Common myeloid progenitor, CD34-positive (primary cell): ENCODE measurements at regions not wholly inside any gene's neighbourhood (a gene's known extent, or its start where the extent isn't known, plus 50 kb on each side); places are given as distances from the start of the nearest gene placed in this dataset.

Experiments used
- CTCF ChIA-PET: fragments of 350-600 bp; sonication (Branson Sonifier 250); formaldehyde crosslinking; loops from one replicate; lab custom pipeline; 2021; ENCODE audit warnings: antibody characterized with exemption; lab: Charles Lee
- POLR2A ChIA-PET: fragments of 350-600 bp; sonication (Branson Sonifier 250); formaldehyde crosslinking; loops from one replicate; lab custom pipeline; 2021; ENCODE audit warnings: antibody characterized with exemption; lab: Charles Lee
- DNase-seq, 3 donors: peaks; one replicate each; pipeline versions ENCODE4 v3.0.0 to v3.0.0-alpha.2; 2013
- H3K27ac ChIP-seq, 2 experiments: 1 replicate in 1 of 2; 2 replicates in 1 of 2; pipeline ENCODE4 v1.7.0; 2013; ENCODE audit warnings: inconsistent platforms in 2 of 2, low read length in 2 of 2, mild to moderate bottlenecking in 2 of 2, low read depth in 1 of 2, moderate library complexity in 1 of 2; ENCODE audit not compliant: severe bottlenecking in 2 of 2, insufficient read depth in 1 of 2, poor library complexity in 1 of 2
- H3K27me3 ChIP-seq, 5 experiments: replicated peaks in 2 of 5; 1 replicate in 3 of 5; 2 replicates in 2 of 5; pipeline versions ENCODE4 v1.6.1 to v1.7.0; 2013; ENCODE audit warnings: low read length in 4 of 5, mild to moderate bottlenecking in 2 of 5, moderate library complexity in 2 of 5, inconsistent platforms in 1 of 5; ENCODE audit not compliant: insufficient read depth in 5 of 5, control insufficient read depth in 4 of 5
- H3K36me3 ChIP-seq, 4 experiments: 1 replicate in 2 of 4; 2 replicates in 2 of 4; pipeline versions ENCODE4 v1.6.1 to v1.7.0; 2013; ENCODE audit warnings: low read length in 3 of 4, control low read depth in 1 of 4, mild to moderate bottlenecking in 1 of 4; ENCODE audit not compliant: control insufficient read depth in 4 of 4, insufficient read depth in 4 of 4
- H3K4me1 ChIP-seq, 4 experiments: 1 replicate in 3 of 4; 2 replicates in 1 of 4; pipeline versions ENCODE4 v1.6.1 to v1.7.1; 2013; ENCODE audit warnings: low read length in 3 of 4, mild to moderate bottlenecking in 3 of 4, control low read depth in 1 of 4, inconsistent platforms in 1 of 4, moderate library complexity in 1 of 4; ENCODE audit not compliant: control insufficient read depth in 4 of 4, insufficient read depth in 4 of 4; ENCODE audit errors: control extremely low read depth in 1 of 4
- H3K4me3 ChIP-seq, 7 experiments: 1 replicate in 4 of 7; 2 replicates in 3 of 7; pipeline versions ENCODE4 v1.5.1 to v1.7.0; 2013; ENCODE audit warnings: mild to moderate bottlenecking in 7 of 7, low read length in 6 of 7, moderate library complexity in 6 of 7, inconsistent platforms in 2 of 7, low read depth in 2 of 7, control low read depth in 1 of 7; ENCODE audit not compliant: insufficient read depth in 4 of 7, control insufficient read depth in 1 of 7; ENCODE audit errors: extremely low read depth in 1 of 7
- H3K9me3 ChIP-seq, 5 experiments: 1 replicate in 4 of 5; 2 replicates in 1 of 5; pipeline versions ENCODE4 v1.6.1 to v1.7.1; 2013; ENCODE audit warnings: low read length in 4 of 5, mild to moderate bottlenecking in 2 of 5, inconsistent platforms in 1 of 5, low read depth in 1 of 5, moderate library complexity in 1 of 5; ENCODE audit not compliant: control insufficient read depth in 4 of 5, insufficient read depth in 2 of 5; ENCODE audit errors: control extremely low read depth in 1 of 5
- WGBS: methylation state at CpG from one replicate; pipeline ENCODE4 v1.1.5; 2013; ENCODE audit not compliant: insufficient coverage; 5-methylcytosine and 5-hydroxymethylcytosine counted together

- Histone ChIP-seq H3K4me3 (no peak overlapping the region), H3K4me1 (peaks cover 0 to 3% (median under 1%) of the 10 kb centered on the region in 4 experiments), H3K27ac (no peak overlapping the region), H3K36me3 (no peaks in the 10 kb centered on the region), H3K27me3 (no peaks in the 10 kb centered on the region), H3K9me3 (peaks cover 0 to 8% (median 3%) of the 10 kb centered on the region in 5 experiments)
- ChIA-PET CTCF (no interaction called here), POLR2A (no interaction called here)
- no peak for DNase-seq
- WGBS, result 97% methylated on average over 12 of the region's 18 CpGs
Observed at GRCh38 chr2:2662037-2662846, 331.2 kb upstream of the MYT1L start.

GRCh38 chr2:2660789-2661355 lies 329.8 kb upstream of the MYT1L start:
- Histone ChIP-seq H3K36me3 (no peaks in the 10 kb centered on the region), H3K9me3 (peaks cover 0 to 8% (median 3%) of the 10 kb centered on the region in 5 experiments), H3K27ac (no peak overlapping the region), H3K4me3 (no peak overlapping the region), H3K27me3 (no peaks in the 10 kb centered on the region), H3K4me1 (peaks cover 0 to 17% (median 4%) of the 10 kb centered on the region in 4 experiments)
- POLR2A ChIA-PET, result no interaction called here
- CTCF ChIA-PET, result no interaction called here
- 96% methylated on average over 7 of the region's 7 CpGs for WGBS
- DNase-seq, result no peak

GRCh38 chr2:2657121-2657962 lies 326.3 kb upstream of the MYT1L start:
- DNase-seq, result peak in 1 of 3 donors; percentile 3
- Histone ChIP-seq H3K36me3 (no peaks in the 10 kb centered on the region), H3K9me3 (peaks cover 0 to 8% (median 3%) of the 10 kb centered on the region in 5 experiments), H3K27me3 (no peaks in the 10 kb centered on the region), H3K27ac (no peak overlapping the region), H3K4me3 (no peak overlapping the region), H3K4me1 (peaks cover 0 to 20% (median 4%) of the 10 kb centered on the region in 4 experiments)
- CTCF ChIA-PET, result no interaction called here
- WGBS, result 54% methylated on average over 15 of the region's 15 CpGs
- POLR2A ChIA-PET, result no interaction called here

- 49% methylated on average over 21 of the region's 21 CpGs for WGBS
- no peak overlapping the region for H3K27ac ChIP-seq
- ChIA-PET POLR2A (no interaction called here), CTCF (interaction anchor here (1.2 kb wide), 1 partner anchor 14 kb away, joined by 4 read pairs; no protein-coding TSS in a partner anchor)
- peak overlapping the region in 2 of 7 experiments; percentile 34 to 52 for H3K4me3 ChIP-seq
- peaks cover 0 to 20% (median 4%) of the 10 kb centered on the region in 4 experiments for H3K4me1 ChIP-seq
- H3K27me3 ChIP-seq, result no peaks in the 10 kb centered on the region
- no peaks in the 10 kb centered on the region for H3K36me3 ChIP-seq
- no peak for DNase-seq
- H3K9me3 ChIP-seq, result peaks cover 0 to 8% (median 3%) of the 10 kb centered on the region in 5 experiments
Observed at GRCh38 chr2:2656115-2657011, 325.3 kb upstream of the MYT1L start.

DNA sequence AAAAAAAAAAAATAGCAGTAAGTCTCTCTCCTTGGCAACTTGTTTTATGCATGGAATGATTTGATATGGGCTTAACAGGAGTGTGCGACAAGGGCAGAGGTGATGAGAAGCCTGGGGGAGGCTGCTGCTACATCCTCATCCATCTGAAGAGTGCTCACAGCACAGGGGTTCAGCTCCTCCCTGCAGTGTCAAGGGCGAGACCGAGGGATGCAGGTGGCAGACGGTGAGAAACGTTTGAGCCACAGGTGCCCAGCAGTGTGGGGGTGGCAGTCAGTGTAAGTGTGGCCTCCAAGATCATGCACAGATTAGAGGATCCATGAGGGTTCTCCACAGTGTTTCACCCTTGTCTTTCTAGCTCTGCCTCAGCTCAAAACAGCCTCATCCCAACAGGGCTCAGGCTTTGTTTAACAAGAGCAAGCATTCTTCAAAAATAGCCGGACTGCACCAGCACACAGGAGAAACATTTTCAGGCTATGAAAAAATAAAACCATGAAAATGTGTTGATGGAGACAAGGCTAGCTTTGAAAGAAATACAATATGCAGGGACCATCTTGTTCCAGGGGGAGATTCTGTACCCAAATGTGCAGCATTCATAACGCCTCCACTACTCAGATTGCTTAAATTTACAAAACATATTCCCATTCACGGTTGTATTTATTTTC lies 324.5 kb upstream of the MYT1L start:
- no peak overlapping the region for H3K27ac ChIP-seq
- CTCF ChIA-PET, result interaction anchor here (0.9 to 1.2 kb wide), 2 partner anchors 9 to 15 kb away, joined by 4 read pairs; no protein-coding TSS in a partner anchor
- H3K4me1 ChIP-seq, result peaks cover 0 to 20% (median 4%) of the 10 kb centered on the region in 4 experiments
- 98% methylated on average over 5 of the region's 8 CpGs for WGBS
- H3K36me3 ChIP-seq, result no peaks in the 10 kb centered on the region
- H3K27me3 ChIP-seq, result no peaks in the 10 kb centered on the region
- peak overlapping the region in 2 of 7 experiments; percentile 34 to 52 for H3K4me3 ChIP-seq
- DNase-seq, result no peak
- H3K9me3 ChIP-seq, result peaks cover 0 to 8% (median 3%) of the 10 kb centered on the region in 5 experiments
- POLR2A ChIA-PET, result no interaction called here

DNA sequence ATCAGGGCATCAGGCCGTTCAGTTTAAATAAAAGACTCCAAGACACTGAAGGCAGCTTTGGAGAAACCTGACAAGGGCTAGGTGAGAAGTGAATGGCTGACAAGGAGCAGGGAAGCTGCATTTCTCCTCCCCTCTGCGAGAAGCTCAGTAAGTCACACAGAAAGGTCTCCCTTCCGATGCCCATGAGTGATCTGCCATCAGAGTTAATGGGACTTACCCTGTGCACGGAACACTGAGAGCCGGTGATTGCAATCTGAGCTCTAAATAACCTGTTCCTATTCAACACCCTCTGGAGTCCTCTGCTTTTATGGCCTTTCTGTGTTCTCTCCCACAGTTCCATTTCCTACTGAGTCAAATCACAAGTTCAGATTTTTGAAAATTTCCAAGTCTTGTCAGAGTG lies 322.2 kb upstream of the MYT1L start:
- H3K27ac ChIP-seq, result no peak overlapping the region
- POLR2A ChIA-PET, result no interaction called here
- CTCF ChIA-PET, result interaction anchor here (0.7 kb wide), 1 partner anchor 26 kb away, joined by 3 read pairs; no protein-coding TSS in a partner anchor
- H3K4me1 ChIP-seq, result peaks cover 0 to 20% (median 4%) of the 10 kb centered on the region in 4 experiments
- WGBS, result 98% methylated on average over 5 of the region's 5 CpGs
- no peaks in the 10 kb centered on the region for H3K36me3 ChIP-seq
- no peaks in the 10 kb centered on the region for H3K9me3 ChIP-seq
- H3K4me3 ChIP-seq, result no peak overlapping the region
- no peak for DNase-seq
- H3K27me3 ChIP-seq, result no peaks in the 10 kb centered on the region
